HepG2 (cell line): ENCODE measurements at regions not wholly inside any gene's neighbourhood (a gene's known extent, or its start where the extent isn't known, plus 50 kb on each side); places are given as distances from the start of the nearest gene placed in this dataset.

Experiments used
- ATAC-seq: fragments of 200-7000 bp; cut with Tn5 transposase; 3 replicates; pipeline ENCODE4 v1.9.1; 2020; ENCODE audit warnings: mild to moderate bottlenecking, moderate library complexity
- BruUV-seq: library from RNA; stranded (reverse); fragments of 400-500 nt; replicated peaks from 2 replicates; lab custom pipeline; 2021; lab: Mats Ljungman, UMichigan
- CTCF ChIA-PET: fragments of 300-600 bp; formaldehyde crosslinking; extraction: SDS; loops from one replicate; lab custom pipeline; 2021; ENCODE audit warnings: low total read pairs, inconsistent platforms, low intra/inter-chr PET ratio; lab: Yijun Ruan, JAX
- POLR2A ChIA-PET: fragments of 350-600 bp; sonication (Branson Sonifier 250); formaldehyde crosslinking; loops from one replicate; lab custom pipeline; 2020; ENCODE audit warnings: antibody characterized with exemption, inconsistent platforms; lab: Yijun Ruan, JAX
- DNase-seq: peaks from one replicate; pipeline ENCODE4 v3.0.0-alpha.2; 2015; ENCODE audit warnings: low spot score
- FAIRE-seq: peaks from 3 replicates; lab custom pipeline; 2011; peaks lifted over from hg19 to GRCh38; lab: Jason Lieb, UNC
- H2AFZ ChIP-seq: one replicate; pipeline ENCODE4 v1.6.1; 2011; ENCODE audit warnings: low read length, inconsistent platforms
- H3K27ac ChIP-seq: fragments of 300-600 bp; 3 replicates; pipeline ENCODE4 v1.8.0; 2011; ENCODE audit warnings: mixed run types, mild to moderate bottlenecking, mixed read lengths, low read length, inconsistent platforms; ENCODE audit not compliant: insufficient read depth; ENCODE audit errors: extremely low read length
- H3K27me3 ChIP-seq, 2 experiments: fragments of 200-600 bp in 1 of 2; 2 replicates in 1 of 2; 3 replicates in 1 of 2; pipeline versions ENCODE4 v1.6.0 to v1.8.0; 2011; ENCODE audit warnings: low read length in 2 of 2, mild to moderate bottlenecking in 2 of 2, moderate library complexity in 2 of 2, inconsistent platforms in 1 of 2; ENCODE audit not compliant: insufficient read depth in 2 of 2, control insufficient read depth in 1 of 2
- H3K36me3 ChIP-seq, 2 experiments: fragments of 200-600 bp in 1 of 2; replicated peaks in 1 of 2; 2 replicates in 1 of 2; 3 replicates in 1 of 2; pipeline versions ENCODE4 v1.5.1 to v1.8.0; 2011; ENCODE audit warnings: low read length in 2 of 2, inconsistent platforms in 1 of 2; ENCODE audit not compliant: insufficient read depth in 2 of 2, control insufficient read depth in 1 of 2
- H3K4me1 ChIP-seq: 2 replicates; pipeline ENCODE4 v1.5.1; 2012; ENCODE audit warnings: low read length, inconsistent platforms; ENCODE audit not compliant: insufficient read depth
- H3K4me2 ChIP-seq: 2 replicates; pipeline ENCODE4 v1.6.0; 2011; ENCODE audit warnings: low read depth, low read length, inconsistent platforms
- H3K4me3 ChIP-seq, 3 experiments: fragments of 200-600 bp in 1 of 3; sonication (generic), shearing (Covaris generic) in 1 of 3; replicated peaks in 1 of 3; 2 replicates each; pipeline ENCODE4 v1.5.1; 2011 to 2016; ENCODE audit warnings: low read length in 3 of 3, inconsistent platforms in 2 of 3, low read depth in 2 of 3, mild to moderate bottlenecking in 2 of 3, control low read depth in 1 of 3, mixed read lengths in 1 of 3; ENCODE audit not compliant: insufficient read depth in 1 of 3
- H3K79me2 ChIP-seq: one replicate; pipeline ENCODE4 v1.6.1; 2011; ENCODE audit warnings: low read length, inconsistent platforms; ENCODE audit not compliant: insufficient read depth
- H3K9ac ChIP-seq: 2 replicates; pipeline ENCODE4 v1.6.0; 2011; ENCODE audit warnings: mild to moderate bottlenecking, low read depth, low read length, inconsistent platforms; ENCODE audit not compliant: insufficient read depth
- H3K9me3 ChIP-seq: 2 replicates; pipeline ENCODE4 v1.5.1; 2012; ENCODE audit warnings: mild to moderate bottlenecking, low read length
- H4K20me1 ChIP-seq: 2 replicates; pipeline ENCODE4 v1.6.0; 2011; ENCODE audit warnings: inconsistent platforms, mild to moderate bottlenecking, low read length, moderate library complexity; ENCODE audit not compliant: insufficient read depth
- AHR ChIP-seq: IDR thresholded peaks from 2 replicates; pipeline ENCODE4 v1.6.1; 2018; ENCODE audit warnings: missing genetic modification reagents, missing compliant biosample characterization
- NFE2L2 ChIP-seq: fragments of 150-350 bp; IDR thresholded peaks from 2 replicates; pipeline ENCODE4 v1.6.1; 2014; ENCODE audit warnings: low read length
- SOX6 ChIP-seq, 2 experiments: fragments of 450-650 bp in 1 of 2; sonication (generic) in 1 of 2; formaldehyde crosslinking in 1 of 2; IDR thresholded peaks; 2 replicates each; pipeline versions ENCODE4 v1.4.0 to v1.6.1; 2017 to 2020; ENCODE audit warnings: antibody characterized with exemption in 1 of 2, mild to moderate bottlenecking in 1 of 2, missing genetic modification reagents in 1 of 2
- ZFP37 ChIP-seq: sonication (generic); formaldehyde crosslinking; IDR thresholded peaks from 2 replicates; pipeline ENCODE4 v1.4.0; 2020; ENCODE audit warnings: missing genetic modification reagents, borderline replicate concordance
- ZNF205 ChIP-seq: IDR thresholded peaks from 2 replicates; pipeline ENCODE4 v1.6.1; 2018; ENCODE audit warnings: missing biosample characterization, missing genetic modification reagents
- ZNF577 ChIP-seq: sonication (generic); formaldehyde crosslinking; IDR thresholded peaks from 2 replicates; pipeline ENCODE4 v1.4.0; 2020; ENCODE audit warnings: mild to moderate bottlenecking, low read depth, missing genetic modification reagents, borderline replicate concordance
- ZNF780A ChIP-seq: sonication (generic); formaldehyde crosslinking; IDR thresholded peaks from 2 replicates; pipeline ENCODE4 v1.8.0; 2022; ENCODE audit warnings: mild to moderate bottlenecking, missing genetic modification reagents, moderate library complexity
- WGBS: methylation state at CpG from one replicate; pipeline ENCODE4 v1.1.6; 2017; ENCODE audit warnings: low lambda C conversion rate; 5-methylcytosine and 5-hydroxymethylcytosine counted together
- in situ Hi-C: cut with HindIII; loops from 2 replicates; pipeline ENCODE4 v1.10.0; 2017; ENCODE audit warnings: low pct_unique_long_range_greater_than_20kb; ENCODE audit not compliant: extremely low pct_ligation_motif_present
- intact Hi-C: fragments of 100-400 bp; cut with micrococcal nuclease; formaldehyde crosslinking; loops from one replicate; pipeline ENCODE4 v1.10.0; 2022; ENCODE audit not compliant: unreplicated experiment
- TF ChIP-seq, protein P1 (sequence below): sonication (generic); formaldehyde crosslinking; IDR thresholded peaks from 2 replicates; pipeline ENCODE4 v1.8.1; 2022; ENCODE audit warnings: mild to moderate bottlenecking, missing genetic modification reagents
- TF ChIP-seq, protein P2 (sequence below), 2 experiments: sonication (generic) in 1 of 2; formaldehyde crosslinking in 1 of 2; IDR thresholded peaks; 2 replicates each; pipeline versions ENCODE4 v1.4.0 to v1.6.1; 2016 to 2020; ENCODE audit warnings: borderline replicate concordance in 1 of 2, low read depth in 1 of 2, mild to moderate bottlenecking in 1 of 2, missing genetic modification reagents in 1 of 2
- TF ChIP-seq, protein P3 (sequence below): IDR thresholded peaks from 2 replicates; pipeline ENCODE4 v1.6.1; 2018; ENCODE audit warnings: missing genetic modification reagents
- TF ChIP-seq, protein P4 (sequence below): sonication (generic); formaldehyde crosslinking; IDR thresholded peaks from 2 replicates; pipeline ENCODE4 v1.5.0; 2020; ENCODE audit warnings: missing genetic modification reagents

DNA sequence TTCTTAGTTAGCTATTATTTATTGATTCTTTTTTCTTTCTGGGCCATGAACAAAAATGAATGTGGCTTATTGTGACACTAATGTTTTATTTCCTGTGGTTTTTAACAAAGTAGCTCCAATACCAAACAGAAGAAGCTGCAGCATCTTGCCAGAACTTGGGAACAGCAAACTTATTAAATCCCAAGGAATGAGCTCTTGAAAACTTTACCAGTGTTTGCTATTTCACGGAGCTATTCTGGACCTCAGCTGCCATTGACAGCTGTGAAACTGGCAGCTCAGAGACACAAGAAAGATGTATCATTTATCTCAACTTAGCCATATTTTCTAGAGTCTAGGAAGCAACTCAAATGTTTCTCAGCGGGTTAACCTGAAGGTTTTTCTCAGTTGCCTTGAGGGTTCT lies 91.0 kb upstream of the NEUROD1 start:
- in situ Hi-C loops, result no loop called here
- no peak overlapping the region for H3K4me3 ChIP-seq
- no TSS peak for BruUV-seq
- no peaks in the 10 kb centered on the region for H3K79me2 ChIP-seq
- H3K9me3 ChIP-seq, result no peaks in the 10 kb centered on the region
- CTCF ChIA-PET, result no interaction called here
- no peaks in the 10 kb centered on the region for H3K4me1 ChIP-seq
- intact Hi-C loops, result no loop called here
- no peak overlapping the region for H3K4me2 ChIP-seq
- no peak overlapping the region for H2AFZ ChIP-seq
- no peaks in the 10 kb centered on the region for H3K36me3 ChIP-seq
- no peaks in the 10 kb centered on the region; a peak in 1 of 5 replicates for H3K27me3 ChIP-seq
- DNase-seq, result no peak
- no peak for FAIRE-seq
- TF ChIP-seq ZNF577 (CRISPR knock-in tag) (no peak), ZNF780A (no peak), ZFP37 (CRISPR knock-in tag) (no peak), NFE2L2 (no peak), SOX6 (IDR thresholded peaks at IDR 0.05) (no peak), SOX6 (CRISPR knock-in tag; IDR thresholded peaks at IDR 0.05) (no peak), ZNF205 (no peak), AHR (CRISPR knock-in tag) (no peak)
- TF ChIP-seq, protein P1, sequence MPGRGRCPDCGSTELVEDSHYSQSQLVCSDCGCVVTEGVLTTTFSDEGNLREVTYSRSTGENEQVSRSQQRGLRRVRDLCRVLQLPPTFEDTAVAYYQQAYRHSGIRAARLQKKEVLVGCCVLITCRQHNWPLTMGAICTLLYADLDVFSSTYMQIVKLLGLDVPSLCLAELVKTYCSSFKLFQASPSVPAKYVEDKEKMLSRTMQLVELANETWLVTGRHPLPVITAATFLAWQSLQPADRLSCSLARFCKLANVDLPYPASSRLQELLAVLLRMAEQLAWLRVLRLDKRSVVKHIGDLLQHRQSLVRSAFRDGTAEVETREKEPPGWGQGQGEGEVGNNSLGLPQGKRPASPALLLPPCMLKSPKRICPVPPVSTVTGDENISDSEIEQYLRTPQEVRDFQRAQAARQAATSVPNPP (CRISPR knock-in tag), result no peak
- TF ChIP-seq, protein P2, sequence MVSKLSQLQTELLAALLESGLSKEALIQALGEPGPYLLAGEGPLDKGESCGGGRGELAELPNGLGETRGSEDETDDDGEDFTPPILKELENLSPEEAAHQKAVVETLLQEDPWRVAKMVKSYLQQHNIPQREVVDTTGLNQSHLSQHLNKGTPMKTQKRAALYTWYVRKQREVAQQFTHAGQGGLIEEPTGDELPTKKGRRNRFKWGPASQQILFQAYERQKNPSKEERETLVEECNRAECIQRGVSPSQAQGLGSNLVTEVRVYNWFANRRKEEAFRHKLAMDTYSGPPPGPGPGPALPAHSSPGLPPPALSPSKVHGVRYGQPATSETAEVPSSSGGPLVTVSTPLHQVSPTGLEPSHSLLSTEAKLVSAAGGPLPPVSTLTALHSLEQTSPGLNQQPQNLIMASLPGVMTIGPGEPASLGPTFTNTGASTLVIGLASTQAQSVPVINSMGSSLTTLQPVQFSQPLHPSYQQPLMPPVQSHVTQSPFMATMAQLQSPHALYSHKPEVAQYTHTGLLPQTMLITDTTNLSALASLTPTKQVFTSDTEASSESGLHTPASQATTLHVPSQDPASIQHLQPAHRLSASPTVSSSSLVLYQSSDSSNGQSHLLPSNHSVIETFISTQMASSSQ (IDR thresholded peaks at IDR 0.05; ENCODE audit: low read depth), result no peak
- TF ChIP-seq, protein P2 (CRISPR knock-in tag; IDR thresholded peaks at IDR 0.05; ENCODE audit: borderline replicate concordance), result no peak
- TF ChIP-seq, protein P3, sequence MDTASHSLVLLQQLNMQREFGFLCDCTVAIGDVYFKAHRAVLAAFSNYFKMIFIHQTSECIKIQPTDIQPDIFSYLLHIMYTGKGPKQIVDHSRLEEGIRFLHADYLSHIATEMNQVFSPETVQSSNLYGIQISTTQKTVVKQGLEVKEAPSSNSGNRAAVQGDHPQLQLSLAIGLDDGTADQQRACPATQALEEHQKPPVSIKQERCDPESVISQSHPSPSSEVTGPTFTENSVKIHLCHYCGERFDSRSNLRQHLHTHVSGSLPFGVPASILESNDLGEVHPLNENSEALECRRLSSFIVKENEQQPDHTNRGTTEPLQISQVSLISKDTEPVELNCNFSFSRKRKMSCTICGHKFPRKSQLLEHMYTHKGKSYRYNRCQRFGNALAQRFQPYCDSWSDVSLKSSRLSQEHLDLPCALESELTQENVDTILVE (CRISPR knock-in tag), result no peak
- TF ChIP-seq, protein P4, sequence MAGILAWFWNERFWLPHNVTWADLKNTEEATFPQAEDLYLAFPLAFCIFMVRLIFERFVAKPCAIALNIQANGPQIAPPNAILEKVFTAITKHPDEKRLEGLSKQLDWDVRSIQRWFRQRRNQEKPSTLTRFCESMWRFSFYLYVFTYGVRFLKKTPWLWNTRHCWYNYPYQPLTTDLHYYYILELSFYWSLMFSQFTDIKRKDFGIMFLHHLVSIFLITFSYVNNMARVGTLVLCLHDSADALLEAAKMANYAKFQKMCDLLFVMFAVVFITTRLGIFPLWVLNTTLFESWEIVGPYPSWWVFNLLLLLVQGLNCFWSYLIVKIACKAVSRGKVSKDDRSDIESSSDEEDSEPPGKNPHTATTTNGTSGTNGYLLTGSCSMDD (CRISPR knock-in tag), result no peak
- no peaks in the 10 kb centered on the region for H4K20me1 ChIP-seq
- no peak overlapping the region for H3K27ac ChIP-seq
- POLR2A ChIA-PET, result no interaction called here
- no peak for ATAC-seq
- 34% methylated on average over 2 of the region's 2 CpGs for WGBS
- H3K9ac ChIP-seq, result no peak overlapping the region
